ENCODE measurements at regions not wholly inside any gene's neighbourhood (a gene's known extent, or its start where the extent isn't known, plus 50 kb on each side); places are given as distances from the start of the nearest gene placed in this dataset.
A peak's percentile ranks its signal among the peaks of the same experiment; 100 is the strongest.

DNA sequence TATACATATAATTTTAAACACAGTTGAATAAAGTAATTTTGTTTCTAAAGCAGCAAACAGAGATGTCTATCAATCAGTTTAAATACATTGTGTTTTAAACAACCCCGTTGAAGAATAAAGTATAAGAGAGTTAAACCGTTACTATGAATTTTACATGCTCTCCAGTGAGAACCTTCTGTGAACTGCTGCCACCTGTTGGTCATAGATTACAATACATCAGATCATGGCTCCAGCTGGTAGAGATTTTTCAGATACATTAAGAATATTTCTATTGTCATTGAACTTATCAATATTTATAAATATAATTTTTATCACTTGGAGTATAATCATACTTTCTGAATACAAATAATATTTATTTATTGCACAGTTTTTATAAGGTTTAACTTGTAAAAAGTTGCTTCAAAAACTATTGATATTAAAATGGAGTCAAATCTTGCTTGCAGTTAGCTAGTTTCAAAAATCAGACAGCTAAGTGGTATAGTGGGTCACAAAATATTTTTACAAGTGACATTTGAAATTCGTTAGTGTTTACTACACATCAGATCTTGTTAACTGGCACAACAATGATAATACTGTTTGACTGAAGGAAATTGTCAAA lies 561.2 kb upstream of the PHF14 start:
- no peak overlapping the region for H3K27ac ChIP-seq (ENCODE audit: low read length)
- no peaks in the 10 kb centered on the region for H3K27me3 ChIP-seq (ENCODE audit: insufficient read depth, low read depth, low read length)
- TF ChIP-seq RAD21 (conservative IDR thresholded peaks at IDR 0.05) (peak; percentile 80), SMC3 (conservative IDR thresholded peaks at IDR 0.05; ENCODE audit: poor library complexity) (peak; percentile 80), EZH2 (IDR thresholded peaks at IDR 0.05; ENCODE audit: borderline replicate concordance, insufficient read depth, low read length, poor library complexity, severe bottlenecking) (no peak), POLR2AphosphoS5 (IDR thresholded peaks at IDR 0.05) (no peak), MXI1 (conservative IDR thresholded peaks at IDR 0.05; ENCODE audit: poor library complexity, severe bottlenecking) (no peak), REST (IDR thresholded peaks at IDR 0.05; ENCODE audit: borderline replicate concordance) (no peak), EP300 (conservative IDR thresholded peaks at IDR 0.05; ENCODE audit: poor library complexity, severe bottlenecking) (no peak), CTCF (IDR thresholded peaks at IDR 0.05; ENCODE audit: poor library complexity, severe bottlenecking) (peak; percentile 70), TAF1 (IDR thresholded peaks at IDR 0.05; ENCODE audit: low read depth) (no peak)
- H3K79me2 ChIP-seq (replicated peaks; ENCODE audit: insufficient read depth, low read length): no peaks in the 10 kb centered on the region
- H3K9ac ChIP-seq (ENCODE audit: low read length): no peak overlapping the region
- H3K36me3 ChIP-seq (ENCODE audit: insufficient read depth, low read length): no peaks in the 10 kb centered on the region
- no peaks in the 10 kb centered on the region for H3F3A ChIP-seq (ENCODE audit: insufficient read depth, low read length, poor library complexity, severe bottlenecking)
- H3K4me3 ChIP-seq (ENCODE audit: low read length): no peak overlapping the region
- no peaks in the 10 kb centered on the region for H3K9me2 ChIP-seq (ENCODE audit: insufficient read depth, low read length)
- H2AFZ ChIP-seq (ENCODE audit: low read depth, low read length): no peak overlapping the region
- no peak overlapping the region for H3K4me2 ChIP-seq (ENCODE audit: low read length)
- no peaks in the 10 kb centered on the region for H3K9me3 ChIP-seq (ENCODE audit: low read length)
- no peaks in the 10 kb centered on the region for H4K20me1 ChIP-seq (ENCODE audit: insufficient read depth)

DNA sequence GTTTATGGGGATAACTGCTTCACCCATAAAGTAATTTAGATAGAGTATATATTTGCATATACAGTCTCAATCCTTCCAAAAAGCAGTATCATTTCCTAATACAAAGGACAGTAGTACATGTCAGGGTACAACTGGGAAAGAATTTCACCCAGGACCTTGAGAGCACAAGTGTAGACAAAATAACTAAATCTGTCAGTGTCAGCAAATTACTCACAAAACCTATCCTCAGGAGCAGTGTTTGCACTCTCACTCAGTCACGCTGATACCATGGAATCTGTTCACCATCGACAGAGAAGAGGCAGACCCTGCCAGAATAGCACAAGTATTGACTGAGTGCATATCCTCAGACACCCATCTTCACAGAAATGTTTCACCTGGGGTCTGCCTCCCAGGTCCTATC lies 554.7 kb upstream of the PHF14 start:
- TF ChIP-seq MXI1 (conservative IDR thresholded peaks at IDR 0.05; ENCODE audit: poor library complexity, severe bottlenecking) (no peak), POLR2AphosphoS5 (IDR thresholded peaks at IDR 0.05) (no peak), EZH2 (IDR thresholded peaks at IDR 0.05; ENCODE audit: borderline replicate concordance, insufficient read depth, low read length, poor library complexity, severe bottlenecking) (no peak), CTCF (IDR thresholded peaks at IDR 0.05; ENCODE audit: poor library complexity, severe bottlenecking) (no peak), RAD21 (conservative IDR thresholded peaks at IDR 0.05) (no peak), TAF1 (IDR thresholded peaks at IDR 0.05; ENCODE audit: low read depth) (no peak), REST (IDR thresholded peaks at IDR 0.05; ENCODE audit: borderline replicate concordance) (no peak), EP300 (conservative IDR thresholded peaks at IDR 0.05; ENCODE audit: poor library complexity, severe bottlenecking) (no peak), SMC3 (conservative IDR thresholded peaks at IDR 0.05; ENCODE audit: poor library complexity) (no peak)
- Histone ChIP-seq H3K9me3 (ENCODE audit: low read length) (no peaks in the 10 kb centered on the region), H3K4me3 (ENCODE audit: low read length) (no peak overlapping the region), H3K27ac (ENCODE audit: low read length) (no peak overlapping the region), H4K20me1 (ENCODE audit: insufficient read depth) (no peaks in the 10 kb centered on the region), H3K9ac (ENCODE audit: low read length) (no peak overlapping the region), H2AFZ (ENCODE audit: low read depth, low read length) (no peak overlapping the region), H3K36me3 (ENCODE audit: insufficient read depth, low read length) (no peaks in the 10 kb centered on the region), H3K27me3 (ENCODE audit: insufficient read depth, low read depth, low read length) (no peaks in the 10 kb centered on the region), H3K9me2 (ENCODE audit: insufficient read depth, low read length) (no peaks in the 10 kb centered on the region), H3K79me2 (replicated peaks; ENCODE audit: insufficient read depth, low read length) (no peaks in the 10 kb centered on the region), H3F3A (ENCODE audit: insufficient read depth, low read length, poor library complexity, severe bottlenecking) (no peaks in the 10 kb centered on the region), H3K4me2 (ENCODE audit: low read length) (no peak overlapping the region)

All from neural cell (in vitro differentiated cells).